GM19099 (cell line): ENCODE measurements at regions not wholly inside any gene's neighbourhood (a gene's known extent, or its start where the extent isn't known, plus 50 kb on each side); places are given as distances from the start of the nearest gene placed in this dataset.

Source experiments
- POLR2A ChIP-seq: IDR thresholded peaks from 3 replicates; pipeline ENCODE4 v1.6.1; 2011; ENCODE audit warnings: low read depth; ENCODE audit not compliant: insufficient read length; ENCODE audit errors: extremely low read depth

GRCh38 chr1:172956871-172957270, 93.9 kb downstream of the TNFSF18 start:
- no peak for TF ChIP-seq POLR2A

- TF ChIP-seq POLR2A: no peak
Observed at GRCh38 chr1:172957491-172957890, 93.2 kb downstream of the TNFSF18 start.

- TF ChIP-seq POLR2A: no peak
Observed at GRCh38 chr1:172959571-172959970, 91.2 kb downstream of the TNFSF18 start.

GRCh38 chr1:172960019-172960418, 90.7 kb downstream of the TNFSF18 start:
- TF ChIP-seq POLR2A: no peak

GRCh38 chr1:172960454-172961208, 90.1 kb downstream of the TNFSF18 start:
- no peak for TF ChIP-seq POLR2A

DNA sequence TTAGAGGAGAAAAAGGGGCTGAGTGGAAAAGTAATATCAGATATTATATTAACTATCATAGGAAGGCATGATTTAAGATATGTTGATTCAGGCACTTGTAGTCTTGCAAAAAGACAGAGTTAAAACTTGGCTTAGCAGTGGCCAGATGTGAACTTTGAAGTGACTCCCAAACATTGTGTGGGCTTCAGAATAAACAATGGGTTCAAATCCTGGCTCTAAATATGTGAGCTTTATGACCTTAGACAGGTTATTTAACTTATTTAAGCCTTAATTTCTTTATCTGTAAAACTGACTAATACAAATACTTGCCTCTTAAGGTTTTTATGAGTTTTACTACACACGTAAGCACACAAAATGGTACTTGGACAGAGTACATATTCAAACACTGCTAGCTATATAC, 85.9 kb downstream of the TNFSF18 start:
- no peak for TF ChIP-seq POLR2A

- no peak for TF ChIP-seq POLR2A
Observed at GRCh38 chr1:172966844-172967540, 83.7 kb downstream of the TNFSF18 start.

DNA sequence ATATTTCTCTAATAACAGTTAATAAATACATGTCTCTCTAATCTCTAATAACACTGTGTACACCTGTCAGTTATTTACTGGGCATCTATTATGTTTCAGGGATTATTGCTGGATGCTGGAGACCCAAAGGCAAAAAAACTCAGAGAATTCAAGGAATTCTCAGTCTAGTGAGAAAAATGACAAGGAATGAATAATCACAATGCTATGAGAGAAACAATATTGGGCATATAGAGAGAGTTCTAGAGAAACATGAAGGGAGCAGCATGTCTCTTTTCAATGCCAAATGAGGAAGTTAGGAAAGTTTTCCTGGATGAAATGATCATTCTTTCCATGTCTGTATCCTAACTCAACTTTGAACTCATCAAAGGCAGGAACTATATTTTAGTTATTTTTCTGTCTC, 82.8 kb downstream of the TNFSF18 start:
- TF ChIP-seq POLR2A: no peak

- no peak for TF ChIP-seq POLR2A
Observed at GRCh38 chr1:172969611-172970010, 81.1 kb downstream of the TNFSF18 start.

GRCh38 chr1:172970186-172970585, 80.6 kb downstream of the TNFSF18 start:
- no peak for TF ChIP-seq POLR2A

DNA sequence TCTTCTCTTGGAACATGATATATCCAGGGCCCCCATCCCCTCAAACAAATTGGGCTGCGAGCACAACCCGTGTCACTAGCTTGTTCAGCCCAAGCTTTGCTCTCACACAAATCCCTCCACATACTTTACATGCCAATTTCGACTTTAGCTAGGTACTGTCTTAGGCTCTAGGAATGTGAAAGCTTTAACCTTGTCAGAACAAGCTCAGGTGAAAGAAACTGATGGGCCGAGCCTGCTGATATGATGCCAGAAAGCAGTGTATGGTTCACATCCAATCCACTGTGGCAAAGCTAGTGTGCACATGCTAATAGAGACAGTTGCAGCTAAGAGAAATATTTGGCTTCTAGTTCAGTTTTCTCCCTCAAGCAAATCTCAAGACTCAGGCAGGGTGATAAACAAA, 79.5 kb downstream of the TNFSF18 start:
- TF ChIP-seq POLR2A: no peak

DNA sequence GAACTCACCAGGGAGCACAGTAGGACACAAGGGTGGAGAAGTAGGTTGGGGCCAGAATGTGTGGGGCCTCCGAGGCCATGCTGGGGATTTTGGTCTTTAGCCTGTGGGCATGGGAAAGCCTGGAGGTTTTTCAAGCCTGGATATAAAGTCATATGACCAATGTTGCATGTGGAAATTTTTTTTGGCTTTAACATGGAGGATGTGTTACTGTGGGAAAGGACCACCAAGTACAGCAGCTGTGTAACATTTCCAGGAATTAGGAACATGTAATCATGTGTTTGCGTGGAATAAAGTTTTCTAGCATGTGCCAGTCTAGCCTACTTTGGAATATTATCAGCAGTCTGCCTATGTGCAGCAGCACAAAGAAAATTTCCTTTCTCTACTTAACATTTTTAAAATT, 78.5 kb downstream of the TNFSF18 start:
- TF ChIP-seq POLR2A: no peak

GRCh38 chr1:172973424-172973823, 77.3 kb downstream of the TNFSF18 start:
- TF ChIP-seq POLR2A: no peak

- TF ChIP-seq POLR2A: no peak
Observed at GRCh38 chr1:172976222-172977041, 74.3 kb downstream of the TNFSF18 start.

DNA sequence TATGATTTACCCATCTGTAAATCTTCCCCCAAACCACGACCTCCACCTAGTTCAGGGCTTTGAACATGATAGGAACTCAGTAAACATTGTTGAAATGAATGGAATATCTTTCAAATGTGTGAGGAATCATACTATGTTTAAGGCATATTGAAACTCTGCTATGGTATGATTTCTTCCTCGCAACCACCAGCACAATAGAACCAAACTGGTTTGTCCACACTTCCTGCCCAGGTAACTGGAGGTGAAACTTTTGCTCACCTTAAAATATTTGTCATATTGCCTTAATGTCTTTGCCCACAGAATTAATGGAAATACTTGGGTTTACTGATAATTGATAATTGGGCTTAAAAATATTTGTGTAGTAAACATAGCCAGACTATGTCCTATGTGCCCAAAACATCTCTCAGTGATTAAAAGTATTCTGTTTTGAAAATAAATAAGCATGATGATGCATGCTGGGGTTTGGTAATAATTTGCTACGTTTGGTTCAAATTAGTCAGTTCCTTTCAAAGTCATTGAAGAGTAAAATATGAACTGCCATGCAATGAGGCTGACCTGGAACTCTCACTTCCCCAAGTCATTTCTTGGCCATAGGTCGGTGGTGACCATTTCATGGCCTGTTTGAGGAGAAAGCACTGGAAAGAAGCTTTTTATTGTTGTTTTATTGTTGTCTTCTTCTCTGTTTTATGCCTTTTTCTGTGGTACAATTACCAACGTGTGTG, 73.3 kb downstream of the TNFSF18 start:
- TF ChIP-seq POLR2A: no peak

- TF ChIP-seq POLR2A: no peak
Observed at GRCh38 chr1:172978595-172978994, 72.1 kb downstream of the TNFSF18 start.

DNA sequence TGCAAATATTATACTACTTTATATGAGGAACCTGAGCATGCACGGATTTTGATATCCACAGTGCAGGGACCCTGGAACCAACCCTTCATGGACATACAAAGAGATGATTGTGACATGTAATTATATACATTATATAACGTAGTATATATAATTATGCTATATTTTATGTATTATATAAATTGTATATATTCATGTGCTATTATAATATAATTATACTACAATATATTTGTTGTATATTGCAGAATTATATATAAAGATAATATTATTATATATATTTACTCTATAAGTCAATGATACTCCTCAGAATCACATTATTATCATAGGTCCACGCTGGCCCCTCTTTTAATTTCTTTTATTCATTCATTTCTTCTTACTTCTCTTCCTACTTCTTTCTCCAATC, 70.9 kb downstream of the TNFSF18 start:
- TF ChIP-seq POLR2A: no peak
